SIG-M5 (cell line): ENCODE measurements at regions not wholly inside any gene's neighbourhood (a gene's known extent, or its start where the extent isn't known, plus 50 kb on each side); places are given as distances from the start of the nearest gene placed in this dataset.
"Not testable (repeated sequence)": the region's sequence is repeated elsewhere in the genome, so short reads cannot be mapped to it uniquely, and the experiment has no call there.

Experiments used
- DNase-seq: peaks from one replicate; lab custom pipeline; 2025; lab: John Stamatoyannopoulos, UW

DNA sequence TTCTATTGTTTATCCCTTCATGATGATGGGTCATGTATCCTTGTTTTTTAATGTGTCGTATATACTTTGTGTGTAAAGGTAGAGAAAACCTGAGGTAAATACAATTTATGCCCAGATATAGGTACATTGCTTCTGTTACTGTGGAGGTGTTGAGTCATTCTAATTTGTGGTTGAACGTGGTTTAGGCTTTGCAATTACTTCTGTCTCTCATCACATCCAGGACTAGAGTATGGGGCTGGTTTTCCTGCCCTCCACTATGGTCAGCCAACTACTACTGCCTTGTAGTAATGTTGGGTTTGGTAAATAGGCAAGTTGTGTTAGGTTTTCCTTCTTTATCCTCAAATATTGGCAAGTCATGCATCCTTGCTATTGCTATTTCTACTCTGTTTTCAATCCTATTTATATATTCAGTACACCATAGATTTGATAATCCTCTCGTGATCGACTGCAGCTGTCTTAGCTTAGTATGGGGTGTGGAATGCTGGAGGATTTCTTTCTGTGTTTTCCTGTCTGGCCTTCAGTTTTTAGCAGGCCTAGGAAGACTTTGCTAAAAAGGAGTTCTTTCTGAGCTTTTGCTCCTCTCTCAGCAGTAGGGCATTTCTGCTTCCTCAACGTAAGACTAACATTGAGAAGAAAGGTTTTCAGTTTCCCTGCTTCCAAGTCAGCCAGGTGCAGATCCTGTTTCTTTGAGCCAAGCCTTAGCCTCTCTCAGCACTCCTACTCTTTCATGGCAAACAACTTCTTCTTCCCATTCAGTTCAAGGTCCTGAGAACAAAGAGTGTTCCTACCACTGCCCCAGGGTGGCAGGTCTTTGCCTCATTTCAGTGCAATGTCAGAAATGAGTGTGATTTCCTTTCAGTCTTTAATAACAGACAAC lies 844.4 kb upstream of the CDH18 start:
- no peak for DNase-seq

DNA sequence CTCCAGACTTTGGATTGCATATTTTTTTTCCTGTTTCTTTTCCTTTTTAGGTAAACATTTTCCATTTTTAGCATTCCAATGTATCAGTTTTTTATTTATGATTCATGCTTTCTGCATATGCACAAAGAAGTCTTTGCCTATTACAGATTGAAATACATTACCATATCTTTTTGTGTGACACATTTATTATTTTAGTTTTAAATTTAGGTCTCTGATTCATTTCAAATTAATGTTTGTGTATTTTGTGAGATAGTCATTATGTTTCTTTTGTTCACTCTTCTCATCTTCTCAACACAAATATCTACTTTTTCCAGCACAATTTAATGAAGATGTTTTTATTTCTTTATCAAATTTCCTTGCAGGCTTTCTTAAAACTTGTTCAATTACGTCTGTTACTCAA lies 838.0 kb upstream of the CDH18 start:
- not testable (repeated sequence) for DNase-seq

DNA sequence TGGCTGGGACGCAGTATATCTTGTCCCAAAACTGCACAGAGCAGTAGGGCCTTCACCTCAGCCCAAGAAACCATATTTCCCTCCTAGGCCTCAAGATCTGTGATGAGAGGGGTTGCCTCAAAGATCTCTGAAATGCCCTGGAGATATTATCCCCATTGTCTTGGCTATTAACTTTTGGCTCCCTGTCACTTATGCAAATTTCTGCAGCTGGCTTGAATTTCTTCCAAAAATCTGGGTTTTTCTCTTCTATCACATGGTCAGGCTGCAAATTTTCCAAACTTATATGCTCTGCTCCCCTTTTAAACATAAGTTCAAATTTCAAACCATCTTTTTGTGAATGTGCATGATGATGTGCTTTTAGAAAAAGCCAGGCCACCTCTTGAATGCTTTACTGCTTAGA lies 809.2 kb upstream of the CDH18 start:
- DNase-seq, result not testable (repeated sequence)

DNA sequence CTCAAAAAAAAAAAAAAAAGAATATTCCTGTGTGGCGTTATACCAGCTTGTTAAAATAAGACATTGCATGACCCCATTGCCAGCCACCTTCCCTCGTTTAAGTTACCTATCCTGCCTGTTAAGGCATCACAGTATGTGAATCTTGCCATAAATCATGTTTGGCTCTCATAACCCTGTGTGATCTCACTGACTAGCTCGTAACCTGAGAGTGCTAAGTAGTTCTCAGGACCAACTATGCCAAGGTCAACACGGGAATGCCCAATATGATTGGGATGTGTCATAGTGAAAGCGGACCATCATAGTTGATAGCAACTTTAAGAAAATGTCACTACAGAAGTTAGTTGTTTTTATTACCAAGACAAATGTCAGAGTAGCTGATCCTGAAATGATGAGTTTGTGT lies 796.8 kb upstream of the CDH18 start:
- not testable (repeated sequence) for DNase-seq

DNA sequence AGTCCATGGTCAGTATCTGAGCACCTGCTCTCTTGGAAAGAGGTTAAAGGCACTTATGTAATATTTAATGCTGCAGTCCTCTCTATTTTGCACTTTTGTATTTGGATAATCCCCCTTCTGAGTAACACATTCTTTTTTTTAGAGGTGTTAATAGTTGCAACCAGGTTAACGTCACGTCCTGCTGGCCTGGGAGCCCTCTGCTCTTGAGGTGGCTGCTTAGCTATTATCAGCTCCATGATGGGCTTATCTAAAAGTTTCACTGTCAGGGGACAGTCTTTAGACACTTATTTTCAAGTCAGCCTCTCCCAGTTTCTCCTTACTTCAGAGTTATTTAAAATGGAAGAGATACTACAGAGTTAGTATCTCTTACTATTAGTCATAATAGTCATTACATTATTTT lies 795.5 kb upstream of the CDH18 start:
- DNase-seq, result not testable (repeated sequence)

DNA sequence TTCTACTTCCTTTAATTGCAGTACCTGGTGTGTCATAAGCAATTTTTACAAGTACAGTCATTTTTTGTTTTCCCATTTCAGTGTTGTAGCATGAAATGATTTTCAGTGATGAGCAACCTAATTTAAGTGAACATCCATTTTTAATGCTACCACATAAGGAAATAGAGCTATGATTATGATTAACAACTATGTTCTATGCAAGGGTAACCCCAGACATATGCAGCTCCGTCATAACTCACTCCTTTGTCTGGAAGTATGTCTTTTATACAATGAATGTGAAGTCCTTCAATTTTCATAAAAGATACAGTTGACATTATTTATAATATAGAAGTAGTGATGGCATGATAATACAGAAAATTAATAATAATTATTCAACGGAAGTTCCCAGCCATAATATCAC lies 783.3 kb upstream of the CDH18 start:
- DNase-seq, result not testable (repeated sequence)

DNA sequence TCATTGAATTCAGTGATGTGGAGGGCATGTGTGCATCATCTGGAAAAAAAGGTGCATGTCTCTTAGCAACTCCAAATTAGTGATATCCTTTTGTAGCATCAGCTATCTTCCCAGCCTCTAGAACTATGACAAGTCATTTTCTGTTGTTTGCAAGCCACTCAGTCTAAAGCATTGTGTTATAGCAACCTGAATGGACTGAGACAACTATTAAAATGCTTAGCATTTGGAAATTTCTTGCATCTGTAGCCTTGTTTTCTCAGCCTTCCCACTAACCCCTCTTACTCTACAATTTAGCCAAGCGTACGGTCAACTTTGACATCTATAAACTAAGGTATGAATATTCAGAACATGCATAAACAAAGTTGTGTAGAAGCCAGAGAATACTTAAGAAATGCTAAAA lies 777.1 kb upstream of the CDH18 start:
- not testable (repeated sequence) for DNase-seq

DNA sequence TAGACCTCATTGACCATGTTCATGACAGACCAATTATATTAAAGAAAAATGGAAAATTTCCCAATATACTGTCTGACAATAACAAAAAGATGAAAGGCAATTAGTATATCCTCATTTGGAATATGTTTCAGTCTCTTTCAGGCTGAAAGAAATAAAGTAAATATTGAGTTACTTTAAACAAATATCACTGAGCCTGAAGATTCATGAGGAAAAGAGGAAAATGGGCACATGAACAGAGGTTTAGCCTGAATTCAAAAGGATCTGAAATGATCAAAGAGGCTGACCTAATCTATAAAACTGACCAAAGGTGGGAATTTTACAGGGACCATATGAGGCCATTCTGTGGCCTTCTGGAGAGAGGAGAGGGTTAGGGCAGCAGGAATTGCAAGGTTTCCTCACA lies 771.5 kb upstream of the CDH18 start:
- DNase-seq, result not testable (repeated sequence)

DNA sequence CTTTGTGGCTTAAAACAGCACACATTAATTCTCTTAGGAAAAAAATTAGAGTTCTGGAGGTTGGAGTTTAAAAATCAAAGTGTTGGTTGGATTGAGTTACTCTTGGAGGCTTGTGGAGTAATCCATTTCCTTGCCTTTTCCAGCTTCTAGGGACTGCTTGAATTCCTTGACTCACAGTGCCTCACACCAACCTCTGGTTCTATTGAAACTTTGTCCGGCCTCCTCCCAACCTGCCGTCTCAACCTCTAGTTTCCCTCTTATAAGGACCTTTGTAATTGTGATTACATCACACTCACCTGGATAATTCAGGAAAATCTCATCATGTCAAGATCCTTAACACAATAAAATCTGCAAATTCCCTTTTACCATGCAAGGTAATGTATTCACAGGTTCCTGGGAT lies 764.2 kb upstream of the CDH18 start:
- not testable (repeated sequence) for DNase-seq

DNA sequence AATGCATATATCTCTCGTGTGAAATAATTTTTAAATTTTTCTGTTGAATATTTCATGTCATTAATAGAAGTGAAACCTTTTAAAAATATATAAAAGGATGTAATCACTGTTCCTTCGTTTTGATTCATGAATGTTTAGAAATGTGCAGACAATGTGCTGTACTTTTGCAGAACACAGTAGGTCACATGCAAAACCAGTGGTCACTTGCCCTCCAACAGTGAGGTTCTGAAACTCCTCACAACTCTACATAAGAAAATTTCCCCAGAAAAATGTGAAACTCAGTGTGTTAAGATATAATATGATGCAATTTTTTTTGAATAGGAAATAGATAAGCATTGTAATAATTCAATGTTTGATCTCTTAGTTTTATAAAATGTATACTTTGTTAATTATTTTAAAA lies 747.7 kb upstream of the CDH18 start:
- not testable (repeated sequence) for DNase-seq

DNA sequence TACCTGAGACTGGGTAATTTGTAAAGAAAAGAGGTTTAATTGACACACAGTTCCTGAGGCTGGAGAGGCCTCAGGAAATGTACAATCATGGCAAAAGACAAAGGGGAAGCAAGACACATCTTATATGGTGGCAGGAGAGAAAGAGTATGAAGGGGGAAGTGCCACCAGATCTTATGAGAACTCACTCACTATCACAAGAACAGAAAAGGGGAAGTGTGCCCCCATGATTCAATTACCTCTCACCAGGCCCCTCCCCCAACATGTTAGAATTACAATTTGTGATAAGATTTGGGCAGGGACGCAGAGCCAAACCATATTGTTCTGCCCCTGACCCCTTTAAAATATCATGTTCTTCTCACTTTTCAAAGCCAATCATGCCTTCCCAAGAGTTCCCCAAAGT lies 744.2 kb upstream of the CDH18 start:
- not testable (repeated sequence) for DNase-seq

DNA sequence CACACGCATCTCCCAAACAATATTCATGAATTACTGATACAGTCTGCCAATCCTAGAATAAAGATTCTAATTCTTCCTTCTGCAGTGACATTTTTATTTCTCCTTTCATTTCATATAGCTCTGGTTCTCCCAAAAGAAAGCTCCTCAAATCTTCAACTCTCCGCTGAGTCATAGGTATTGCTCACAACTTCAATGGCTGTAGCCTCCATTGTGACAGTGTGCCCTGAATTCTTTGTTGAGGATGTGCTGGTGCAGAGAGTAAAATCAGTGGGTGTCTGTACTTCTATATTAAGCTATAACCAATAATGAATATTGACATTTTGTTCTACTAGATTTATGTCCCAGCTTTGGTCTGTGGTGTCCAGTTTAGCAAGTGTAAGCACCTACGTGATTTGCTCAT lies 733.3 kb upstream of the CDH18 start:
- not testable (repeated sequence) for DNase-seq

DNA sequence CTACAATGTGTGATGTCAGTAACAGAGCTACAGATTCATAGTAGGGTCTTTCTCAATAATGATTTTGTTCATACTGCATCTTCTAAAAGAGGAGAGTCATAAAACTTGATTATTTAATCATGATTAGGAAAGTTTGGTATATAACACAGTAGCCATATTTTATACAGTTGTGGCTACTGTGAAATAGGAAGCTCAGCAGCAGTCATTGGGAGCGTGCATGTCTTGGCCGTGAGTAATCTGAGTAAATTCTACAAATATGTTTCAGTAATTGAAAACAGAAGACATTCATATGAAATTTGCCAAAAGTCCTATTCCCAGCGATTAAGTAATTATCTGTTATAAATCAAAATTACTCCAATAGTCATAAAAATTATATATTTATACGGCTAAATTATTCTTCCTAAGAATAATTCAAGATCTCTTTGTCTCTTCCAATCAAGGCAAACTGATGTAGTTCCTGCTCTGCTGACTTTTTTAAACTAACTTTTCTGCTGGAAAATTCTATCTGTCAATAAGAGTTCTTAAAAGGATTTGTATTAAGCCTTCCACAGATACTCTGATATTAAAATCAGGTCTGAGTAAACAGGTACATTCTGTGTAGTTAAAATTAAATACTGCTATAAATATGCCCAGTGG lies 723.6 kb upstream of the CDH18 start:
- not testable (repeated sequence) for DNase-seq

DNA sequence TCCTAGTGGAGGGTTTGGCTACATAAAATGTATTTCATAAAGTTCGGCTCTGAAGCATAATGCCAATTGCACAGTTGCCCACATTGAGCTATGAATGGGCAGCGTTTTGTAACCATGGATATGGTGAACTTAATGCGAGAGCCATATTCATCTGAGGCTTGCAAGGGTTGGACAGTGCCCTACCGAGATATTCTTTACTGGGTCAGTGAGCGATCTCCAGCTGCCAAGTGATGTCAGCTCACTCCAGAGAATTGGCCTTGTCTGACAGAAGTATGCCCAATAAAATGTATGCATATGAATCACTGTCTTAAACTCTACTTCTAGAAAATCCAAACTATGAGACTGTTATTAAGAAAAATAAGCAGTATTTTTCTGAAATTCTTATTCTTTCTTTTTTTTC lies 719.6 kb upstream of the CDH18 start:
- DNase-seq, result not testable (repeated sequence)

DNA sequence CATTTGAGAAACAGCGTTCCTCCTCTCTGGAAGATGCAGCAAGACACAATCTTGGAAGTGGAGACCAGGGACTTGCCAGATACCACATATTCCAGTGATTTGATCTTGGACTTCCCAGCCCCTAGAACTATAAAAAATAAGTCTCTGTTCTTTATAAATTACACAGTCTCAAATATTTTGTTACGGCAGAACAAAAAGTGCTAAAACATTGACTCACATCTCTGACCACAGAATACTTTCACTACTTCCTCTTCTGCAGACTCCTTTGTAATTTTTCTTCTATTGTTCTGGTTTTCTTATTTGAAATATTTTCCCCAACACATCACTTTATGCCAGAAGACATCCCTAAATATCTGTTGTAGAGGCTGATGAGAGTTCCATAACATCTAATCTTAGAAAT lies 706.1 kb upstream of the CDH18 start:
- peak; percentile 67 for DNase-seq

DNA sequence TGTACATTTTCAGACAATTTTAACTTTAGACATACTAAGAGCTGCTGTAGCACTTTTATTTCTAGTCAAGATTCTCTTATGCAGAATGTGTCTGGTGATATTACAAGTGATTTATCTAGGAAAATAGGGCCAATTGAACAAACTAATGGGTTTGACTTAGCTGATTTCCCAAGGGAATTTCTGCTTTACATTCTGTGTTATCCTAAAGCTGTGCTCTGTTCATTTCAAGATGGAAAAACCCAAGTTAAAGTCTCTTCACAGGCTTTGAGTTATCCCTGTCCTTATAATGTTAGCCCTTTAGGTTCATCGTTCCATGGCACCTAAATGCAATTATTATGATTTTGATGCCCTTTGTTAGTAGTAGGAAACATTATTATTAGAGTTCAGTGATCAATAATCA lies 704.9 kb upstream of the CDH18 start:
- no peak for DNase-seq

DNA sequence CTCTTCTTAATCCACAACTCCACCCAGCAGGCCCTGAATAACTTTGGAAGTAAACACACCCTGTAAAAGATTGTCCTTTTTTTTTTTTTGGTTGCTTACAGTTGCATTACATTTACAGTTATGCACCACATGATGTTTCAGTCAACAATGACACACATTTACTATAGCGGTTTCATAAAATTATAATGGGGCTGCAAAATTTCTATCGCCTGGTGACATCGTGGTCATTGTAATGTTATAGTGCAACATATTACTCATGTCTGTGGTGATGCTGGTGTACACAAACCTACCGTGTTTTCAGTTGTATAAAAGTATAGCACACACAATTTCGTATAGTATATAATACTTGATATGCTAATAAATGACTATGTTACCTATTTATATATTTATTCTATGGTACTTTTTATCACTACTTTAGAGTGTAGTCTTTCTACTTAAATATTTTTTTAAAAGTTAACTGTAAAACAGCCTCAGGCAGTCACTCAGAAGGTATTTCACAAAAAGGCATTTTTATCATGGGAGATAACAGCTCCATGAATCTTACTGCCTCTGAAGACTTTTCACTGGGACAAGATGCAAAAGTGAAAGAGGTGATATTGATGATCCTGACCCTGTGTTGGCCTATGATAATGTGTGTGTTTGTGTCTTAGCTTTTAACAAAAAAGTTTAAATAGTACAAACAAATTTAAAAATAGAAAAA lies 695.4 kb upstream of the CDH18 start:
- DNase-seq, result no peak

DNA sequence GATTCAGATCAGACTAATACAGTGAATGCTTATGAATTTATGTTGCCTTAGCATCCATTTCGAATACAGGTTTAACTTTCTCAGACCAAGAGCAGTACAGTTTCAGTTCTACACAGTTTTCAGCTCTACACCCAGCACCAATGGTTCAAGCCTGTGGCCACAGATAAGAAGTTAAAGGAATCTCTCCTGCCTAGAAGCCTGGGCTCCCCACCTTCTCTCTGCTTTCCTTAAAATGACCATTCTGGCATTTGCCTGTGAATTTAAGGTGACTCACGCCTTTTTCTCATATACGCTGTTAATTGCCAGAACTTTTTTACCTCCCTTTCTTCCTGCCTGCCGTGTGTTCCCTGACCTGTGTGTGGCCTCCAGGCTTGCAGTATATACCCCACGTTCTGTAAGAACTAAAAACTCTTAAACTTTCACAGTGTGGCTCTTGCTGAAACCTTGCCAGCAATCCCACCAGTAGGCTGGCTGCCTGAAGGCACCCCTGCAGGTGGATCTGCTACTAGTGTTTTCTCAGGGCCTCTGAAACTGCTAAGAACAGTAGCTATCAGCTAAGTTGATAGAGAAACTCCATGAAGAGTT lies 692.8 kb upstream of the CDH18 start:
- DNase-seq, result no peak

DNA sequence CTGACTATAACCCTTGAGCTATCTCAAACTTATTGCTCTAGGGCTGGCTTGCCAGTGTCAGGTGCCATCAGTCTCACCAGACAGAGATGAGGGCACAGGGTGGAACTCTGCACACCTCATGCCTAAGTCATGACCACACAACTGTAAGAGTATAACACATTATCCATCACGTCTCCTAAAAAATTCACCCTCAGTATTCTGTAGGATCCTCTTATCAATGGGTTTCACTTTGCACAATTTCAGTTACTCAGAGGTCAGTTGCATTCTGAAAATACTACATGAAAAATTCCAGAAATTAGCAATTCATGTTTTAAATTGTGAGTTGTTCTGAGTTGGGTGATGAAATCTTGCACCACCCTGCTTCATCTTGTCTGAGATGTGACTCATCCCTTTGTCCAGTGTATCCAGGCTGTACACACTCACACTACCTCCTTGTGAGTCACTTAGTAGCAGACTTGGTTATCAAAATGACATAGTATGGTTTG lies 690.9 kb upstream of the CDH18 start:
- DNase-seq, result peak; percentile 56

DNA sequence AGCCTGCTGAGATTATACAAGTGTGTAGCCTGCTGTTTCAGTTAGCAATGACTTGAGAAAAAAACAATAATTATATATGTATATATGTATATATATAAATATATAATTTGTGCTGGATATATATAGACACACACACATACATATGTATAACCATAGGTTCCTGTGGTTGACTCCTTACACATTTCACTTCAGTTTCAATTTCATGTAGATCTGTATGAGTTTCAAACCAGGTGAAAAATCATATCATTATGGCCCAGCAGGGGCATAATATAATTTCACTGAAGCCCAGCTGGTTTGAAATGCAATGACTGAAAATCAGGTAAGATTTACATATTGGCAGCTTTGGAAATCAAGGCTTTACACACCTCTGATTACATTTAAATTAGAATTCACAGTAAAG lies 690.4 kb upstream of the CDH18 start:
- DNase-seq, result no peak

DNA sequence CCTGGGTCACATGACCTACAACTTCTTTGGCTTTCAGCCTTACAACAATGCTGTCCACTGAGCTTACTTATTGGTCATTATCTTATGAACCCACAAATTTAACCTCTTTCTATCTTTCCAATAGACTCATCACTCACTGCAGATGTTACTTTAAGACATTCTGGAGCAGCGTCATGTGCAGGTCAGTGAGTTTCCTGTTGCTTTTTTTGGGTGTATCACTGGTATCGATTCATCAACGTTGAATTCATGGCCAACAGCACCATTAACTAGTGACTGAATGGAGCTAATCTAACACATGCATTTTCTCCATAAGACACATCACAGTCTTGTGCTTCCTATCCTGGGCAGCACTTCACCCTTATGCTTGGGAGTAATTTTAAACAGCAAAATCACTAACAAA lies 672.6 kb upstream of the CDH18 start:
- no peak for DNase-seq

DNA sequence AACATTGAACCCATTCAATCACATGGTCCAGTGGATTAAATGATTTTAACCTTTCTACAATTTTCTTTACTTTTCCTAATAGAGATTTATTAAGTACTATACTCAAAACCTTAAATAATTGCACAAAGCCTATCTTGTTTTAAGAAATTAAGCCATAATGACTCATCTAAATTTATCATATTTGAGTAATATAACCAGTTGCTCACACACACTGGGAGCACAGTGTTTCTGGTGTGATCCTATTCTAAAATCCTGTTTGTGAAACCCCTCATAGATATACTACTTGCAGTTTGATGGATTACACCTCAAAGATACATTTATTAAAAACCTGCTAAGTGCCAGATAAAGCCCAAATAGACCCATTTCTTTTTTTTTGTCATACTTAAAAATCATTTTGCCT lies 668.3 kb upstream of the CDH18 start:
- no peak for DNase-seq
